H9 (cell line): ENCODE measurements at regions not wholly inside any gene's neighbourhood (a gene's known extent, or its start where the extent isn't known, plus 50 kb on each side); places are given as distances from the start of the nearest gene placed in this dataset.

Experiments
- DNase-seq: peaks from one replicate; pipeline ENCODE4 v3.0.0-alpha.2; 2017
- H2AFZ ChIP-seq: one replicate; pipeline ENCODE4 v1.6.1; 2013; ENCODE audit warnings: mild to moderate bottlenecking, low read length, control low read depth, moderate library complexity
- H2AK5ac ChIP-seq: 2 replicates; pipeline ENCODE4 v1.6.1; 2013; ENCODE audit warnings: low read length, control low read depth, mixed read lengths; ENCODE audit not compliant: insufficient read length
- H2BK120ac ChIP-seq: one replicate; pipeline ENCODE4 v1.6.1; 2013; ENCODE audit warnings: low read depth, mild to moderate bottlenecking, low read length, control low read depth, inconsistent platforms; ENCODE audit not compliant: poor library complexity, severe bottlenecking
- H2BK12ac ChIP-seq: 2 replicates; pipeline ENCODE4 v1.6.1; 2013; ENCODE audit warnings: low read length, control low read depth, mixed read lengths, low read depth; ENCODE audit not compliant: insufficient read length
- H2BK15ac ChIP-seq: 2 replicates; pipeline ENCODE4 v1.6.1; 2013; ENCODE audit warnings: low read depth, low read length, control low read depth
- H2BK20ac ChIP-seq: one replicate; pipeline ENCODE4 v1.6.1; 2013; ENCODE audit warnings: low read depth, mild to moderate bottlenecking, low read length, control low read depth, inconsistent platforms; ENCODE audit not compliant: poor library complexity, severe bottlenecking
- H2BK5ac ChIP-seq: 2 replicates; pipeline ENCODE4 v1.6.1; 2013; ENCODE audit warnings: low read length, control low read depth, mixed read lengths; ENCODE audit not compliant: insufficient read length
- H3K14ac ChIP-seq: 2 replicates; pipeline ENCODE4 v1.6.1; 2013; ENCODE audit warnings: low read length, control low read depth; ENCODE audit not compliant: insufficient read depth
- H3K18ac ChIP-seq: 2 replicates; pipeline ENCODE4 v1.6.1; 2013; ENCODE audit warnings: low read depth, mild to moderate bottlenecking, mixed read lengths, low read length, control low read depth; ENCODE audit not compliant: insufficient read length
- H3K23ac ChIP-seq: 2 replicates; pipeline ENCODE4 v1.6.1; 2013; ENCODE audit warnings: low read length, control low read depth, mixed read lengths, low read depth; ENCODE audit not compliant: insufficient read length
- H3K23me2 ChIP-seq: 2 replicates; pipeline ENCODE4 v1.6.1; 2013; ENCODE audit warnings: low read depth, mild to moderate bottlenecking, mixed read lengths, low read length, control low read depth; ENCODE audit not compliant: insufficient read length, poor library complexity, severe bottlenecking
- H3K27ac ChIP-seq: 2 replicates; pipeline ENCODE4 v1.5.1; 2013; ENCODE audit warnings: low read length, control low read depth, mixed read lengths, low read depth; ENCODE audit not compliant: insufficient read length
- H3K27me3 ChIP-seq: 2 replicates; pipeline ENCODE4 v1.6.1; 2013; ENCODE audit warnings: low read length, control low read depth, inconsistent platforms; ENCODE audit not compliant: insufficient read depth
- H3K4ac ChIP-seq: 2 replicates; pipeline ENCODE4 v1.6.1; 2013; ENCODE audit warnings: low read depth, mild to moderate bottlenecking, control low read depth, inconsistent platforms, low read length, moderate library complexity
- H3K4me1 ChIP-seq: 2 replicates; pipeline ENCODE4 v1.6.1; 2013; ENCODE audit warnings: low read length, control low read depth, inconsistent platforms; ENCODE audit not compliant: insufficient read depth
- H3K4me2 ChIP-seq: 2 replicates; pipeline ENCODE4 v1.6.1; 2013; ENCODE audit warnings: low read length, control low read depth, mixed read lengths; ENCODE audit not compliant: insufficient read length, insufficient read depth
- H3K56ac ChIP-seq: 2 replicates; pipeline ENCODE4 v1.6.1; 2013; ENCODE audit warnings: low read depth, mild to moderate bottlenecking, mixed read lengths, low read length, control low read depth; ENCODE audit not compliant: insufficient read length
- H3K79me1 ChIP-seq: 2 replicates; pipeline ENCODE4 v1.6.1; 2013; ENCODE audit warnings: low read depth, mild to moderate bottlenecking, moderate library complexity, low read length, control low read depth, inconsistent platforms; ENCODE audit not compliant: insufficient read depth, poor library complexity, severe bottlenecking
- H3K79me2 ChIP-seq: 2 replicates; pipeline ENCODE4 v1.6.1; 2013; ENCODE audit warnings: low read length, control low read depth, inconsistent platforms; ENCODE audit not compliant: insufficient read depth
- H3K9ac ChIP-seq: 2 replicates; pipeline ENCODE4 v1.6.1; 2013; ENCODE audit warnings: low read length, control low read depth, mixed read lengths; ENCODE audit not compliant: insufficient read length; ENCODE audit errors: extremely low read depth
- H3K9me3 ChIP-seq: one replicate; pipeline ENCODE4 v1.6.1; 2013; ENCODE audit warnings: low read depth, low read length, inconsistent platforms; ENCODE audit not compliant: control insufficient read depth
- H3T11ph ChIP-seq: one replicate; pipeline ENCODE4 v1.6.1; 2013; ENCODE audit warnings: mild to moderate bottlenecking, low read length, control low read depth, inconsistent platforms
- H4K20me1 ChIP-seq: one replicate; pipeline ENCODE4 v1.6.1; 2013; ENCODE audit not compliant: control insufficient read depth, insufficient read length, insufficient read depth
- H4K5ac ChIP-seq: 2 replicates; pipeline ENCODE4 v1.6.1; 2013; ENCODE audit warnings: low read depth, mild to moderate bottlenecking, mixed read lengths, low read length, control low read depth; ENCODE audit not compliant: insufficient read length
- H4K8ac ChIP-seq: replicated peaks from 2 replicates; pipeline ENCODE4 v1.6.1; 2013; ENCODE audit warnings: low read length, control low read depth, mixed read lengths, low read depth; ENCODE audit not compliant: insufficient read length
- H4K91ac ChIP-seq: 2 replicates; pipeline ENCODE4 v1.6.1; 2013; ENCODE audit warnings: low read depth, mild to moderate bottlenecking, moderate library complexity, mixed read lengths, low read length, control low read depth; ENCODE audit not compliant: insufficient read length
- H3K27ac Mint-ChIP-seq, 3 experiments: 2 replicates in 2 of 3; 3 replicates in 1 of 3; pipeline ENCODE4 v1.8.0; 2020 to 2021; ENCODE audit warnings: mixed read lengths in 3 of 3, mild to moderate bottlenecking in 1 of 3, moderate library complexity in 1 of 3
- H3K27me3 Mint-ChIP-seq: 2 replicates; pipeline ENCODE4 v1.8.0; 2021; ENCODE audit warnings: low read depth, mild to moderate bottlenecking, moderate library complexity, mixed read lengths
- H3K36me3 Mint-ChIP-seq, 3 experiments: 2 replicates in 2 of 3; 3 replicates in 1 of 3; pipeline ENCODE4 v1.8.0; 2020 to 2021; ENCODE audit warnings: low read depth in 3 of 3, mixed read lengths in 3 of 3; ENCODE audit not compliant: insufficient read depth in 1 of 3
- H3K4me1 Mint-ChIP-seq, 2 experiments: 2 replicates each; pipeline ENCODE4 v1.8.0; 2020; ENCODE audit warnings: mixed read lengths in 2 of 2
- H3K4me3 Mint-ChIP-seq, 2 experiments: 2 replicates in 1 of 2; 3 replicates in 1 of 2; pipeline ENCODE4 v1.8.0; 2020 to 2021; ENCODE audit warnings: mild to moderate bottlenecking in 2 of 2, mixed read lengths in 2 of 2, moderate library complexity in 1 of 2
- H3K9me3 Mint-ChIP-seq, 2 experiments: 2 replicates in 1 of 2; 3 replicates in 1 of 2; pipeline ENCODE4 v1.8.0; 2020; ENCODE audit warnings: mild to moderate bottlenecking in 2 of 2, mixed read lengths in 2 of 2, moderate library complexity in 1 of 2
- WGBS: extraction: QIAGEN DNeasy Blood & Tissue Kit; methylation state at CpG from one replicate; pipeline ENCODE4 v1.1.7; 2013; ENCODE audit warnings: missing lambda C conversion rate, low lambda C conversion rate, mixed read lengths; ENCODE audit not compliant: insufficient read length; ENCODE audit errors: extremely low coverage; 5-methylcytosine and 5-hydroxymethylcytosine counted together
- TF ChIP-seq, protein P1 (sequence below): fragments of 200-600 bp; sonication (generic); conservative IDR thresholded peaks from 3 replicates; pipeline ENCODE4 v1.8.0; 2021; ENCODE audit warnings: antibody characterized with exemption, mild to moderate bottlenecking

- Histone ChIP-seq H2BK120ac (no peak overlapping the region), H3K79me1 (no peaks in the 10 kb centered on the region), H3K4ac (no peak overlapping the region), H2BK20ac (no peak overlapping the region), H2AFZ (no peak overlapping the region), H3K4me1 (no peaks in the 10 kb centered on the region), H3K18ac (no peak overlapping the region), H3K4me2 (no peak overlapping the region), H2BK5ac (no peak overlapping the region), H3K27me3 (no peaks in the 10 kb centered on the region), H4K5ac (no peak overlapping the region), H3T11ph (no peak overlapping the region), H3K9ac (no peak overlapping the region), H3K27ac (no peak overlapping the region), H4K91ac (no peak overlapping the region), H3K9me3 (no peaks in the 10 kb centered on the region), H3K79me2 (no peaks in the 10 kb centered on the region), H3K23me2 (no peaks in the 10 kb centered on the region), H2BK15ac (no peak overlapping the region), H2AK5ac (no peak overlapping the region), H4K8ac (no peak overlapping the region), H3K14ac (no peak overlapping the region), H2BK12ac (no peak overlapping the region), H3K56ac (no peak overlapping the region), H4K20me1 (no peaks in the 10 kb centered on the region), H3K23ac (no peak overlapping the region)
- Mint-ChIP-seq H3K27ac (no peak overlapping the region), H3K36me3 (no peaks in the 10 kb centered on the region; a peak in 2 of 7 replicates), H3K4me1 (no peaks in the 10 kb centered on the region), H3K4me3 (no peak overlapping the region), H3K27me3 (no peaks in the 10 kb centered on the region), H3K9me3 (peaks cover 0 to 2% of the 10 kb centered on the region in 2 experiments; a peak in 2 of 5 replicates)
- WGBS, result no CpG with 5 or more reads among the region's 2 CpGs
- DNase-seq, result no peak
- TF ChIP-seq, protein P1, sequence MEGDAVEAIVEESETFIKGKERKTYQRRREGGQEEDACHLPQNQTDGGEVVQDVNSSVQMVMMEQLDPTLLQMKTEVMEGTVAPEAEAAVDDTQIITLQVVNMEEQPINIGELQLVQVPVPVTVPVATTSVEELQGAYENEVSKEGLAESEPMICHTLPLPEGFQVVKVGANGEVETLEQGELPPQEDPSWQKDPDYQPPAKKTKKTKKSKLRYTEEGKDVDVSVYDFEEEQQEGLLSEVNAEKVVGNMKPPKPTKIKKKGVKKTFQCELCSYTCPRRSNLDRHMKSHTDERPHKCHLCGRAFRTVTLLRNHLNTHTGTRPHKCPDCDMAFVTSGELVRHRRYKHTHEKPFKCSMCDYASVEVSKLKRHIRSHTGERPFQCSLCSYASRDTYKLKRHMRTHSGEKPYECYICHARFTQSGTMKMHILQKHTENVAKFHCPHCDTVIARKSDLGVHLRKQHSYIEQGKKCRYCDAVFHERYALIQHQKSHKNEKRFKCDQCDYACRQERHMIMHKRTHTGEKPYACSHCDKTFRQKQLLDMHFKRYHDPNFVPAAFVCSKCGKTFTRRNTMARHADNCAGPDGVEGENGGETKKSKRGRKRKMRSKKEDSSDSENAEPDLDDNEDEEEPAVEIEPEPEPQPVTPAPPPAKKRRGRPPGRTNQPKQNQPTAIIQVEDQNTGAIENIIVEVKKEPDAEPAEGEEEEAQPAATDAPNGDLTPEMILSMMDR, result no peak
These were observed 374.8 kb upstream of the ANXA10 start for GRCh38 chr4:167717495-167717894.
